OCI-LY7 (cell line): ENCODE measurements at regions not wholly inside any gene's neighbourhood (a gene's known extent, or its start where the extent isn't known, plus 50 kb on each side); places are given as distances from the start of the nearest gene placed in this dataset.

Experiments
- CTCF ChIP-seq: fragments of 200-600 bp; sonication (generic); conservative IDR thresholded peaks from 2 replicates; pipeline ENCODE4 v1.5.1; 2014; ENCODE audit warnings: mild to moderate bottlenecking, antibody characterized with exemption, low read length, moderate library complexity, mixed read lengths
- EZH2phosphoT487 ChIP-seq: fragments of 200-600 bp; sonication (generic); IDR thresholded peaks from 2 replicates; pipeline ENCODE4 v1.6.1; 2018; ENCODE audit warnings: low read depth, borderline replicate concordance, mild to moderate bottlenecking, mixed run types, antibody characterized with exemption, low read length, moderate library complexity, mixed read lengths

- TF ChIP-seq EZH2phosphoT487: no peak
- no peak for TF ChIP-seq CTCF
Measured at GRCh38 chr13:79912403-79912802, 428.5 kb downstream of the SPRY2 start.
